ENCODE measurements at regions not wholly inside any gene's neighbourhood (a gene's known extent, or its start where the extent isn't known, plus 50 kb on each side); places are given as distances from the start of the nearest gene placed in this dataset.

GRCh38 chr1:14010476-14010875, 310.5 kb downstream of the PRDM2 start:
- DNase-seq (ENCODE audit: low read depth), result no peak
- no peak for TF ChIP-seq CTCF (IDR thresholded peaks at IDR 0.05; ENCODE audit: insufficient read depth, low read depth, low read length, missing control alignments)

GRCh38 chr1:14011132-14011531, 311.1 kb downstream of the PRDM2 start:
- H3K4me3 ChIP-seq (ENCODE audit: low read length), result no peak overlapping the region
- DNase-seq (ENCODE audit: low read depth), result no peak
- no peak for TF ChIP-seq CTCF (IDR thresholded peaks at IDR 0.05; ENCODE audit: insufficient read depth, low read depth, low read length, missing control alignments)

More at GRCh38 chr1:14010476-14010875, 310.5 kb downstream of the PRDM2 start:
- H3K4me3 ChIP-seq (ENCODE audit: low read length), result no peak overlapping the region

GRCh38 chr1:14011888-14012287, 311.9 kb downstream of the PRDM2 start:
- TF ChIP-seq CTCF (IDR thresholded peaks at IDR 0.05; ENCODE audit: insufficient read depth, low read depth, low read length, missing control alignments), result no peak
- no peak for DNase-seq (ENCODE audit: low read depth)
- H3K4me3 ChIP-seq (ENCODE audit: low read length), result no peak overlapping the region

- DNase-seq (ENCODE audit: low read depth), result no peak
- H3K4me3 ChIP-seq (ENCODE audit: low read length), result no peak overlapping the region
- no peak for TF ChIP-seq CTCF (IDR thresholded peaks at IDR 0.05; ENCODE audit: insufficient read depth, low read depth, low read length, missing control alignments)
These were observed 314.9 kb downstream of the PRDM2 start for GRCh38 chr1:14014929-14015328.

GRCh38 chr1:14015917-14016316, 315.9 kb downstream of the PRDM2 start:
- TF ChIP-seq CTCF (IDR thresholded peaks at IDR 0.05; ENCODE audit: insufficient read depth, low read depth, low read length, missing control alignments), result no peak
- DNase-seq (ENCODE audit: low read depth), result no peak
- no peak overlapping the region for H3K4me3 ChIP-seq (ENCODE audit: low read length)

GRCh38 chr1:14017531-14017961, 317.6 kb downstream of the PRDM2 start:
- no peak for TF ChIP-seq CTCF (IDR thresholded peaks at IDR 0.05; ENCODE audit: insufficient read depth, low read depth, low read length, missing control alignments)
- no peak for DNase-seq (ENCODE audit: low read depth)

GRCh38 chr1:14019461-14019860, 319.5 kb downstream of the PRDM2 start:
- DNase-seq (ENCODE audit: low read depth), result no peak
- TF ChIP-seq CTCF (IDR thresholded peaks at IDR 0.05; ENCODE audit: insufficient read depth, low read depth, low read length, missing control alignments), result no peak
- H3K4me3 ChIP-seq (ENCODE audit: low read length), result no peak overlapping the region

More at GRCh38 chr1:14017531-14017961, 317.6 kb downstream of the PRDM2 start:
- H3K4me3 ChIP-seq (ENCODE audit: low read length), result no peak overlapping the region

Data from epithelial cell of esophagus (primary cell).